RWPE1 (cell line): ENCODE measurements at regions not wholly inside any gene's neighbourhood (a gene's known extent, or its start where the extent isn't known, plus 50 kb on each side); places are given as distances from the start of the nearest gene placed in this dataset.

ENCODE experiments used
- CTCF ChIA-PET: fragments of 350-600 bp; sonication (Branson Sonifier 250); formaldehyde crosslinking; extraction: SDS; loops from one replicate; lab custom pipeline; 2021; lab: Yijun Ruan, JAX
- POLR2A ChIA-PET: fragments of 400-600 bp; formaldehyde crosslinking; extraction: SDS; loops from one replicate; lab custom pipeline; 2020; ENCODE audit warnings: antibody characterized with exemption; ENCODE audit not compliant: low non-redundant PET; lab: Yijun Ruan, JAX
- DNase-seq: peaks from one replicate; pipeline ENCODE4 v3.0.0; 2012; ENCODE audit warnings: low spot score
- H3K27ac ChIP-seq: fragments of 450-650 bp; 2 replicates; pipeline ENCODE4 v1.5.1; 2017
- TF ChIP-seq, protein P1 (sequence below): fragments of 450-650 bp; conservative IDR thresholded peaks from 2 replicates; pipeline ENCODE4 v1.5.1; 2017; ENCODE audit warnings: low read depth, mild to moderate bottlenecking

DNA sequence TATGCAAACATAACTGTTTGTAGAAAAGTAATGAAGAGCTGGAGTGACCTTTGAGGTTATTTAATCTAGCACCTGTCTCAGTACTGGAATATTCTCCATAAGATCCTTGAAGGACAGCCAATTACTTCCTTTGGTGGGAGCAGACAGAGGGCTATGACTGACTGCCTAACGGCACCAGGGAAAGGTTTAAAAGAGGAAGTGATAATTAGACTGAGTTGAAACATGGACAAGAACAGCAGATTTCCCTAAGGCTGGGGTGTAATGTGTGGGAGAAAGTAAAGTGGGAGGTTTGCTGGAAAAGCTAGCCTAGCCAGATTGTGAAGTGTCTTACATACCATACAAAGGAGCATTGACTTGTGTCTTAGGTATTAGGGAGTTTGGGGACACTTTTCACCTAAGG is 191.3 kb upstream of the PCDH9 start:
- DNase-seq, result no peak
- TF ChIP-seq, protein P1, sequence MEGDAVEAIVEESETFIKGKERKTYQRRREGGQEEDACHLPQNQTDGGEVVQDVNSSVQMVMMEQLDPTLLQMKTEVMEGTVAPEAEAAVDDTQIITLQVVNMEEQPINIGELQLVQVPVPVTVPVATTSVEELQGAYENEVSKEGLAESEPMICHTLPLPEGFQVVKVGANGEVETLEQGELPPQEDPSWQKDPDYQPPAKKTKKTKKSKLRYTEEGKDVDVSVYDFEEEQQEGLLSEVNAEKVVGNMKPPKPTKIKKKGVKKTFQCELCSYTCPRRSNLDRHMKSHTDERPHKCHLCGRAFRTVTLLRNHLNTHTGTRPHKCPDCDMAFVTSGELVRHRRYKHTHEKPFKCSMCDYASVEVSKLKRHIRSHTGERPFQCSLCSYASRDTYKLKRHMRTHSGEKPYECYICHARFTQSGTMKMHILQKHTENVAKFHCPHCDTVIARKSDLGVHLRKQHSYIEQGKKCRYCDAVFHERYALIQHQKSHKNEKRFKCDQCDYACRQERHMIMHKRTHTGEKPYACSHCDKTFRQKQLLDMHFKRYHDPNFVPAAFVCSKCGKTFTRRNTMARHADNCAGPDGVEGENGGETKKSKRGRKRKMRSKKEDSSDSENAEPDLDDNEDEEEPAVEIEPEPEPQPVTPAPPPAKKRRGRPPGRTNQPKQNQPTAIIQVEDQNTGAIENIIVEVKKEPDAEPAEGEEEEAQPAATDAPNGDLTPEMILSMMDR, result no peak
- POLR2A ChIA-PET, result no interaction called here
- H3K27ac ChIP-seq, result no peak overlapping the region
- CTCF ChIA-PET, result no interaction called here

DNA sequence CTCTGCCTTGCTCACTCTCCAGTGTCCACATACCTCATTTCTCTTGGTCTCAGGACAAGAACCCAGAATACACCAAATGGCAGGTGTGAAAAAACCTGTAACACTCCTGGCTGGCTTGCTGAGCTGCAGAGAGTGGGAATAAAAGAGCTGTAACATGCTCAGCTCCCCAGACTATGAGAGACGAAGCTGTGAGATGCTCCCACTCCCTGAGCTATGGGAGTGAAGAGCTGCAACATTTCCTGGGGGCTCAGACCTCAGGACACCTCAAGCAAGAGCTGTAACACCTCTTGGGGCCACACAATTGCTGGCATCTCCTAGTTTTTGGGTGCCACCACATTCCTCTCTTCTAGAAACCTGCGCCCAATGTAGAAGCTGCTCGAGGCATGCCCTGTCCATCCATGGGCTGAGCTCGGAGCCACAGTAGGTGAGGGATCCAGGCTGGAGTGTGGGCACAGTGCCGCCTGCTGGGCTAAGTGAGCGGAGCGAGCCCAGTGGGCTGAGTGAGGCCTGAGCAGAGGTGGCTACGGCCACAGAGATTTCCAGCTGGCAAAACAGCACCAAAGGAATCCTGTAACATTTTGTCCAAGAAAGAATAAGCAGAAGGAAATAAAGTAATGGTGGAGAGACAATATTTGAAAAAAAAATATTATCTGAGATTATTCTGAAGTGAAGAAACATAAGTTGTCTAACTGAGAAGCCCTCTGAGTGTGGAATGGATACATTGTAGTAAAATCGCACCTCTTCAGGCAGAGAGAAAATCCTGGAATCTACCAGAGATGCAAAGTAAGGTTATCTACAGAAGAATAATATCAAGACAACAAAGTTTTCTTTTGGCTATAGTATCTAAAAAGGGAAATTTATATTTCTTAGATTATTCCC is 186.2 kb upstream of the PCDH9 start:
- peak; percentile 1 for DNase-seq
- TF ChIP-seq, protein P1, result no peak
- no peak overlapping the region for H3K27ac ChIP-seq
- POLR2A ChIA-PET, result no interaction called here
- CTCF ChIA-PET, result interaction anchor here (0.6 kb wide), 3 partner anchors 11 to 1728 kb away, joined by 3 to 4 read pairs (median 3); no protein-coding TSS in a partner anchor

DNA sequence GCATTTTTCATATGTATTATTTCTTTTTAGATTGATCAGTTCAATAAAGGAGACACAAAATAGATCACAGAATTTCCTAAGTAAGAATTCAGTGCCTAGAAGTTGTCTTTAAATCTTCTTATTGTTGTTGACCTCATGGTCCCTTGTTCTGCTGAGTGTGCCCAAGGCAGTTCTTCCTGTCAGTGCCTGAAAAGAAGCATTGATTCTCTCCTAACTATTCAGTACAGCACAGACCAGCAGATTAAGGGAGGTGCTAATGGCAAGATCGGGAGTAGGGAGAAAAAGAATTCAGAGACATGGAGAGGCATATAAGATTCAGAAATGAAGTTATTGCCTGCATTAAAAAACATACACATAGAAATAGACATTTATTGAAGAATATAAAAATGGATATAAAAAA is 180.5 kb upstream of the PCDH9 start:
- H3K27ac ChIP-seq, result no peak overlapping the region
- TF ChIP-seq, protein P1, result no peak
- ChIA-PET CTCF (no interaction called here), POLR2A (no interaction called here)
- no peak for DNase-seq

DNA sequence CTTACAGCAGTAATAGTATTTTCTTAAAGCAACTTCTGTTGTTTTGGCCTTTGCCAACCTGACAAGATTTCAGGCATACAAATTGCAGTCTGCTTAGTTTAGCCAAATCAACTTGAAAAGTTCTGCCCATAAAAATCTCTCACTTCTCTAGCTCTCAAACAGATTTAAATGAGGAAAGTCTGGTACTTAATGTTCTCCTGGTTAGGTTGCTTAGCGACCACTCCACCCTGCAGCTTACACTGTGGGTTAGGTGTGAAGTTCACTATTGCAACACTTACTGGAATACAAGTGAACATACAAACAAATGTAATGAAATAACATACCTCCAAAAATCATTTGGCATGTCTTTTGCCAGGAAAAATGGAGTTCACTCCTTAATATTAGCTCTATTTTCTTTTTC is 178.7 kb upstream of the PCDH9 start:
- POLR2A ChIA-PET, result no interaction called here
- no peak overlapping the region for H3K27ac ChIP-seq
- CTCF ChIA-PET, result interaction anchor here (1.2 kb wide), 1 partner anchor 11 kb away, joined by 3 read pairs; no protein-coding TSS in a partner anchor
- TF ChIP-seq, protein P1, result no peak
- DNase-seq, result peak; percentile 2

DNA sequence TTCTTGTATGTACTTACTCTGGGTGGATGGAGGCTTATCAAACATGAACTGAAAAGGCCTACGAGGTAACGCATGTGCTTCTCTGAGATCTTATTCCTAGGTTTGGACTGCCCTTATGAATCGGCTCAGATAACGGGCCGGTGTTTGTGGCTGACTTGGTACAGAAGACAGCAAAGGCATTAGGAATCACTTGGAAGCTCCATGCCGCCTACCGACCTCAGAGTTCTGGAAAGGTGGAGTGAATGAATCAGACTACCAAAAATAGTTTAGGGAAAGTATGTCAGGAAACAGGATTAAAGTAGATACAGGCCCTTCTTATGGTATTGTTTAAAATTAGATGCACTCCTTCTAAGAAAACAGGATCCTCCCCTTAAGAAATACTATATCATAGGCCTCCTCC is 172.4 kb upstream of the PCDH9 start:
- DNase-seq, result no peak
- TF ChIP-seq, protein P1, result no peak
- ChIA-PET CTCF (interaction anchor here (0.5 to 0.6 kb wide), 2 partner anchors 465 to 1078 kb away, joined by 4 to 6 read pairs; no protein-coding TSS in a partner anchor), POLR2A (no interaction called here)
- no peak overlapping the region for H3K27ac ChIP-seq

DNA sequence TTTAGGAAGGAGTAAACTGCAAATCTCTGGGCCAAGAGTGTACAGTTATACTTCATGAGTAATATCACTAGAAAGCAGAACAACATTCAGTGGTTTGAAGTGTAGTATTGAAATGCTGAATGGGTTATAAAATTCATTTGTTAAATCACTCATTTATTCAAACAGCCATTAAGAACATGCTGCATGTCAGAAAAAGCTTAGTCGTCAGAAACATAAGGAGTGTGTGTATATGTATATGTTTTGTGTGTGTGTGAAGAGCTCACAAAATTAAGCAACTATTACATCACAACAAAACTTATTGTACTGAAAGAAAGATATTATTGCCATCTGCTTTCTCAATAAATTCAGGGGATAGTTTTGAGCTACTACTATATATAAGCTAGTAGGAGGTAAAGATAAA is 165.4 kb upstream of the PCDH9 start:
- POLR2A ChIA-PET, result no interaction called here
- H3K27ac ChIP-seq, result no peak overlapping the region
- CTCF ChIA-PET, result no interaction called here
- DNase-seq, result no peak
- TF ChIP-seq, protein P1, result no peak
